Eye (tissue), 1 donor: ENCODE measurements at regions not wholly inside any gene's neighbourhood (a gene's known extent, or its start where the extent isn't known, plus 50 kb on each side); places are given as distances from the start of the nearest gene placed in this dataset.
"Not testable (repeated sequence)": the region's sequence is repeated elsewhere in the genome, so short reads cannot be mapped to it uniquely, and the experiment has no call there.

Source experiments
- DNase-seq: peaks from one replicate; pipeline ENCODE4 v3.0.0-alpha.2; 2015

DNA sequence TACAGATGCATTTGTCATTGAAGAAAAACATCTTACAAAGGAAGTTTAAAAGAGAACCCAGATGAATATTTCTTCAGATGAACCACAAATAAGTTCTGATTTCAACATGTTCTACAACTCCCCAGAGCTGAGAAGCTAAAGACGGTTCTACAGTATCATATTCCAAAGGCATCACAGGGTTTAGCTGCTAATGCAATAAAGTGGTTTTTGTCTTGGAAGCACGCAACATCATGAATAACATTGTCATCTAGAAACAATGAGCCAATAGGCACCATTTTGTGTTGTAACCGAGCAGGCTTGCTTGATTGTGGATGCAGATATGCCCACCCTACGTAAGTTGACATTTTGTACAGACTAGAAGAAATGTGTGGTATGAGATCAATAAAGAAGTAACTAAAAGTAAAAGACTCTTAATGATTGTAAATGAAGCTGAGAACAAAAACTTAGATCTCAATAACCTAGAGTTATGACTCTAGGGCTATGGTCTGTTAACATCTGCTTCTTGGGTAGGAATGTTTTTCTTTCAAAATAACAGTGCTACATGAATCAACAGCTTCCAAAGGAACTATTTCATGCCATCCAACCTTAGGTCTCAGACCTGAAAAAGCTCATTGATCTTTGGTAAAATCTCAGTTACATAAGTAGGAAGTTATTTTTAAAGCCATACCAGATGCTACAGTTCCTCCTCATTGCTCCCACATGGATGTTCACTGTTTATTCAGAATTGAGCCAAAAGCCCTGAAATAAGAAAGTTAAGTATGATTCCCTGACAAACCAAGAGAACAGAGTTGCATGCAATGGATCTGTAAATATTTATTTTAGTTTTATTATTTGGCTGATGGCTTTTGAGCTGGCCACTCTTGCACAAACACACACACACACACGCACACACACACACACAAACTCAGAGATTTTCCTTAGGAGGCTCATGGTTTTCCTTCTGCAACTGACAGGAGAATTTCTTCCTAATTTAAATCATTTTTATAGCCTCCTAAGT is 118.7 kb upstream of the SLCO6A1 start:
- DNase-seq = no peak

DNA sequence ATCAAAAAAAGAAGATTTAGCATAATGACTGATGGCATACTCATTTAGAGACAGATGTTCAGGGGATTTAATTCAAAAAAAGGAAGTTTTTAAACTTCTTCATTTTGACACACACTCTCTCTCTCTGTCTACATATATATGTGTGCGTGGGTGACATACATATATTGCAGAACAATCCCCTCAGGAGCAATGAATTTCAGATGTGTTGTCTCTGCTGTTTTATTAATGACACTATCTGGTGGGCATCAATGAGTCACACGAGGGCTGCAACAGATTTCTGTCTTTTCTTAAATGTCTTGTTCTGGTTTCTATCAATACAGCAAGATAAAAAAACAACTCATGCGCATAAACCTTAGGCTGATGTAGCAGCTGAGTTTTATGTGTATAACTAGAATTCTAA is 123.5 kb upstream of the SLCO6A1 start:
- peak; percentile 43 for DNase-seq

DNA sequence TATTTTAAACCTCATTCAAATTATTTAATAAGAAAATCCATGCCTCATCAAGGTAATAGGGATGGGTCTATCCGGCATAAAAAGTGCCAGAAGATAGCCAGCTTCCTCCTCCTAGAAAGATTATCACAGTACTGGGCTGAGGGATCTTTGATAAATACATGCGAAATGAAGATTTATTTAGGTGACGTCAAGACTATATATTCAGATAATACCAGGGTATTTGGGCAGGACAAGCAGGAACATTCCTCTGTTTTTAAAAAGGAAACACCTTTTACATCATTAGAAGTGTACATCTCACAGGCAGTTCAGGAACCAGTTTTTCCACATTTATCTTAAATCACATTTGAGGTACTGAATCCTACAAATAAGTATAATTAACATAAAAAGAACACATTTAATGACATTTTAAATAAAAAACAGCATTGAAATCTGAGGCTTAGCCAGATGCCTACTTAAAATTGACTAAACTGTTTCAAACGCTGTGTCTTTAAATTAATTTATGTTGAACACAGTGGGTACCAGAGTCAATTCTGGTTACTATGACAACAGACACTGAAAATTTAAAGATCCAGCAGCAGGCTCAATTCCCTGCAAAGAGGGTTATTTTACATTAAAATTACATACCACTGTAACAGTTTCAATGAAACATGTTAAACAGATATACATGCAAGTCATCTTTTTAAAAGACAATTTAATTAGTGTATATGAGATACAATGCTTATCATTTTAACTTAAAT is 124.7 kb upstream of the SLCO6A1 start:
- peak; percentile 18 for DNase-seq

DNA sequence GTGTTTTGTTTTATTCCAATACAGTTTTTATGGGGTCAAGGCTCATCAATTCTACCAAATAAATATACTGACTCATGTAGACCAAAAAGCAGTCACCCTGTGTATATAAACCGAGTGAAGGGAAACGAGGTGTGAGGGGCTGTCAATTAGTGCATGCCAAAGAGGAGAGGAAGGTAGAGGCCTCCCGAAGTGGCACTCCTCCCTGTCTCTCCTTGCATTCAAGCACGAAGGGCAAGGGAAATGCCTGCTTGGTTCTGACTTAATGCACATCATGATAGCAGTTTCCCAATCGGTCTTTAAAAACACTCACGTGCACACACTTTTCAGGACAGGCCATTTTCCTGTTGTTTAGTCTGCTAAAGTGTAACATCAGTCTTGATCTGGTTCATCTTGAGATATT is 125.6 kb upstream of the SLCO6A1 start:
- DNase-seq = peak; percentile 33

DNA sequence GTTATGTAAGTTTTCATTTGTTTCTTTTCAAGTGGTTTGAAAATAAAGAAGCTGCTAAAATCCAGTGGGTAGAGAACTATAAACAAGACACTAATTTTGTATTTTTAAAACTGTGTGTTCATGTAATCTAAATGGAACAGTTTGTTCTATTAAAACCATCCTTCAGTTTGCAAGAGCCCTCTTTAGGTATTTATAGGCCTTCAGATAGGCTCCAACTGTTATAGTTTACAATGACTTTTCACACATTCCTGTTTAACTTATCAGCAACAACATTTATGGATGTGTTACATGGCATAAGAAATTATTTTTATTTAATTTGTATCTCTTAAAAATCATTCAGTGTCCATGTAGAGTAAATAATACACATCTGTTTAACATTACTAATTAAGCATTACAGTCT is 126.7 kb upstream of the SLCO6A1 start:
- no peak for DNase-seq

DNA sequence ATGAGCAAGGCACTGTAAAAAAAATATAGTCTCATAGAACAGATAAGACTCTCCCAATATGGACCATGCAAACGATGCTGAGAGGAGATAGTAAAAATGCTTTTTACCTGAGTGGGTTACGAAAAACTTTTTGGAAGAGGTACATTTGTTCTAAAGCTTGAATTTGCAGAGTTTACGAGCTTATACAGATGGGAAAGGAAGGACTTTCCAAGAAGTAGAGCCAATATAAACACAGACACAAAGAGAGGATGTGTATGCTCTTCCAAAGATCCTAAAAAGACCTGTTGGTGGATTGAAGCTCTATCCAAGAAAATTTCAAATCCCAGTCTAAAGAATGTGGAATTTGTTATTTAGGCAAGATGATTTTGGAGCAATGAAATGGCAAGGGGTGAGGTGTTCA is 127.1 kb upstream of the SLCO6A1 start:
- no peak for DNase-seq

DNA sequence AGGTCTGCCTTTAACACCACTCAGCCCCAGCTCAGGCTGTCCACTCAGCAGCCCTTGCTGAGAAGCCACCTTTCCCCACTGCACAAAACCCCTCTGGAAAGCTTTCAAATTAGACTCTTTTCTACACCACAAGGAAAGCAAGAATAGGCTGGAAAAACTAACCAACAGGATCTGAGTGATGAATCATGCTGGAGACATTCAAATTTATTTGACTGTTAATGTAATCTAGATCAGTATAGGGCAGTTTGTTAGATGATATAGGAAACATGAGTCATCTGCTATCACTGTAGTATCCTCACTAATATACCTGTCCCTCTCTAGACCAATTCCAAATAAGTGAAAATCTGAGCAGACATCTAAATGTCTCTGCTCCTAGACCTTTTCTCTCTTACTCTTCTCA is 127.8 kb upstream of the PAM start:
- no peak for DNase-seq

DNA sequence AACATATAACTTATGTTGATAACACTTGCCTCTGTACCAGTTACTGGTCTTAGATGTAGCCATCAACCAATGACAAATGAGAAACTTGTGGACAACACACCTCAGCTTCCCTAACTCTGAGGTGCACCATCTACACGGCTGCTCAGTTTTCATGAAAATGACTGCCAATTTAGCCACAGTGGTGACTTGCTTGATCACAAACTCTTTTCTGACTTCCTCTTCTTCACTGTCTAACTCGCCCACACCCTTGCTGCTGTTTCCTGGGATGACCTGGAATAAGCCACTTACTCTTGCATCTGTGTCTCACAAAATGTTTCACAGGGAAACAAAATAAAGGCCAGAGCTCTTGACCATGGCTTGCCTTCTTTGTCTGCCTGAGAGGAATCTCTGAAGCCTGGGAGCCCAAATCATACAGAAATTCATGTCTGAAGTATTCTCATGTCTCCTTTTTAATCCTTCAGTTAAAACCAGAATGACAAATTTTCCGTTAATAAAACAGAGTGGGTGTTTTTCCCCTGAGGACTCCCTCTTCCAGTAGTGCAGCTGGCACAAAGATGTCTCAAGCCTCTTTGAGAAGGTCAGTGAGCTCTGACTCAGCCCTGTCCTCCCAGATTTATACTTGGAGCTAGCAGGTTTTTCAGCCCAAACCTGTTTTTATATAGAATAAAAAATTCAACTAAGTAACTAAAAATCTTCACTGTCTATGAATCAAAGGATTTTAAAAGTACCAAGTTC is 126.5 kb upstream of the PAM start:
- no peak for DNase-seq

DNA sequence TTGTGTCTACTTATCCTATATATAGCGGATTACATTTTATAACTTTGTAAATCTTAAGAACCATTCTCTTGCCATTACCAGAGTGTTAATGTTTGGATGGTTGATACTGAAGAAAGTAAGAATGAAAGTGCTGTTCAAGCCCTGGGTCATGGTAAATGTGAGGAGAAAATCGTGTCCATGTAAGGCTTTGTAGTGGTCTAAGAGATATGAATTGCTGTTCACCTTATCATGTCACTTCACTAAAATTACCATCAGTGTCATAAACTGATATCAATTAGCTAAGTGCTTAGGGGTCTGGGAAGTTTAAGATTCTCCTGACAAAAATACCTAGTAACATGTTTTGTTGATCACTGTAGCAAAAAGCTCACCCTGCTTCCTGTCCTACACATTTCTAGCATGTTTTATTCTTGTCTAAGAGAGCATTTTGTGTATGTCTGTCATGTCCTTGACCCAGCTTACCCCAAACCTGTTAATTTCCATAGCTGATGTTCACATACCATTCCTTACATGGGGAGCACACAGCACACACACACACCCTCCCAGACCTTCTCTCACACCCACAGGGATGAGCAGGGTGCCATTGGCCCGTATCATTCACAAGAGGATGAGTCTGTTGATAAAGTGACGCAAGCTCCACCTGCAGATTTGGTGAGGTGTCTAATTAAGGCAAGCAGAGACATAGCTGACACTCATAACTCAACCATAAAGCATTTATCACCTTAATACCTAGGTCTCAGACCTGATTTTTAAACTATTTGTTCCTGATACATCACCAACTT is 125.1 kb upstream of the PAM start:
- DNase-seq = no peak

DNA sequence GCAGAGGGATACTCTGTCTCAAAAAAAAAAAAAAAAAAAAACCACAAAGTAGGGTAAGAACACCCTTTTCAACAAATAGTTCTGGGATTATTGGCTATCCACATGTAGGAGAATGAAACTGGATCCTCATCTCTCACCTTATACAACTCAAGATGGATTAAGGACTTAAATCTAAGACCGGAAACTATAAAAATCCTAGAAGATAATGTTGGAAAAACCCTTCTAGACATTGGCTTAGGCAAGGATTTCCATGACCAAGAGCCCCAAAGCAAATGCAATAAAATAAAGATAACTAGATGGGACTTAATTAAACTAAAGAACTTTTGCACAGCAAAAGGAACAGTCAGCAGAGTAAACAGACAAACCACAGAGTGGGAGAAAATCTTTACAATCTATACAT is 119.7 kb upstream of the PAM start:
- DNase-seq = not testable (repeated sequence)

DNA sequence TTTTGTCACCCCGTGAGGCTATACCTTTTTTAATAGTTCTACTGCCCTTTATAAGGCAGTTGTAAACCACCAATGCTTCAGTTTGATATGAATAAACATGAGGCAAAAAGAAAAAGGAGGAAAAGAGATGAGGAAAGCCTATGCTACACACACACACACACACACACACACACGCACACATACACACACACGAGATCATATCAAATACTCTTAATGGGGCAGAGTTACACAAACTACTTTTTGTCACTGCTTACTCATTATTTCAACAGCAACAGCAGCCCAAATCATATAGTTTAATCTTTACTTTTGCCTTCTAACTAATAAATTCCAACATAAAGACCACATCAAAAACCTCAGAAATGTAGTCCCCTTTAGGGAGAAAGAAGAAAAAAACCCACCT is 116.8 kb upstream of the PAM start:
- no peak for DNase-seq

DNA sequence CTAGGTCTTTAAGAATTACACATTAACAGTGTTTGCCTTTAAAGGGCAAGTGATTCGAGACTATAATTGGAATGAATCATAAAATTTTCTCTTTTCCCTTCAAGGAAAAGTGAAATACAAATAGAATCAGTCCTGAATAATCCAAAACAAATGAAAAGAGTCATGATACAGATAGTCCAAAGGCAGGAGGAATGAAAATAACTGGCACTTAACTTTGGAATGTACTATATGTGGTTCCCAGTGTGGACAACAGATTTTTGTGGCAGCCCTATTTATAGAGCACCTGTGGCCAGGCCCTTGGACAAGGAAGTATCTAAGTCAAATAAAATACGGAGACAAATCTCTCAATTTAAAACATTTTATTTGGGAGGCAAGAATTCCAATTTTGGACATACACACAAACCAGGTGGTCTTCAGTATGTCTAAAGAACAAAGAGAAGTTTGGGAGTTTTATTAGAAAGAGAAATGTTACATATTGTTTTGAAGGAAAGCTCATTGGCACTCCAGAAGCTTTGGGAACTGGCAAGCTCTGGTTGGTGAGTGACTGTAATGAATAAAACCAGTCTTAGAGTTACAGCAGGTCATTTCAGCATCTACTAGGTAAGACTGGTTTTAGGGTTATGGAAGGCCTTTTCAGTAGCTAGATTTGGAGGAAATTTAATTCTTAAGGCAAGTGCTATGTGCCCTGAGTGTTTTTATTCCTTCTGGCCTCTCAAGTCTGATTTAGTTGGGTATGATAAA is 116.0 kb upstream of the PAM start:
- DNase-seq = no peak

DNA sequence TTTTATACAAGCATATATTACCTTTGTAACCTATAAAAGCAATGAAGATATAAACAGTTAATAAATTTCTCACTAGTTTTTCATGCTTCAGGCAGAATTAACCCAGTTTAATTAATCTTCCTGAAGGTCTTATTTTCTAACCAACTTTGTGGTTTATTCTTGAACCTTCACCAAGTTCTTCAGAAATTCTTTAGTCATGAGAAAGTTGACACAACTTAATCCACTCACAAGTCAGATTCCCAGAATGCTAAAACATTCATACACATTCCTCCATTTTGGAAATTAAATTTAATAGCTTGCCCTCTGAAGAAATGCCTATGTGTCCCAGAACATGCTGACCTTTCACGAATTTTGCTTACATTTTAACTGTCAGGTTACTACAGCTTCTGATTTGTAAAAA is 105.4 kb upstream of the PAM start:
- no peak for DNase-seq

DNA sequence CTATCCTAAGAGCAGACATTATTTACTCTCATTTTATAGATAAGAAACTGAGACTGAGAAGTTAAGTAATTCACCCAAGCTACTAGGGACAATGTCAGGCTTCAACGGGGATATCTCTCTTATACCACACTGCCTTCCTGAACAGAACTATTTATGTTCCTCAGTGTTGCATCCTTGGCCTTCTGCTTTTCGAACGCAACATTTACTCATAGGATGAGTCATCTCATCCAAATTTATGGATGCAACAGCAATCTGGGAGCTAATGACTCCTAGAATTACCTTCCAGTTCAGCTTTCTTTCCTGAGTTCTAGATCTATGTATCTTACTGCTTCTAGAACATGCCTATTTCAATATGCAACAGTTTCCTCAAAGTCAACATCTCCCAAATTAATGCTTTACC is 103.6 kb upstream of the PAM start:
- DNase-seq = no peak

DNA sequence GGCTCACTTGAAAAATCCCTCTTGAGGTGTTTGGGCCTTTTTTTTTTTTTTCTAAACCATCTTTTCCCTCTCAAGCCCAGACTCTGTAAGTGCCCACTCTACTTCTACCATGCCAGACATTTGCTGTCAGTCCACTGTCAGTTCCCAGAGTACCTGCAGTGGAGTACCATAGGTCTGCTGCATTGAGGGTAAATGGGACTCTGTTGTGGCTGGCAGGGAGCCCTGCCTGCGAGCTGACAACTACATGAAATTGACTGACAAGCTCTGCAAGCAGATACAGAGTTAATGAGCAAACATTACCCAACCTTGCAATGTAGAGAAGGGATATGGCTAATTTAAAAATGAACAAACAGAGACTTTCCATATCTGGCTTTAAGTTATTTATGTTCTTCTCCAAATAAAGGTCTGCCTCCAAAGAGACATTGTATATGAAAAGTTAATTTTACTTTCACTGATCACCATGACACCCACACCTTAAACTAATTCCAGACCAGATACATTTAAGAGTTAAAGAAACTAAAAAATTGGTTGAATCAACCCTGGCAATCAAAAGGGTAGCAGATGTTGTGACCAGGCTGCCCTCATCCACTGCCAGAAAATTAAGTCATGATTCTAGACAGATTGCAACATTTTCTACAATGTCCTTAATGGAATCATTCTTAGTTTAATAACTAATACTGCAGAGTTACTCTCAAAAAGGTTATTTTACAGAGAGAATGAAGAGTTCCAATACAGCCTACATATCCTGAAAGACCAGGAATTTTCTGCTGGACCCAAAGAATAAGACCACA is 100.4 kb upstream of the PAM start:
- DNase-seq = no peak

DNA sequence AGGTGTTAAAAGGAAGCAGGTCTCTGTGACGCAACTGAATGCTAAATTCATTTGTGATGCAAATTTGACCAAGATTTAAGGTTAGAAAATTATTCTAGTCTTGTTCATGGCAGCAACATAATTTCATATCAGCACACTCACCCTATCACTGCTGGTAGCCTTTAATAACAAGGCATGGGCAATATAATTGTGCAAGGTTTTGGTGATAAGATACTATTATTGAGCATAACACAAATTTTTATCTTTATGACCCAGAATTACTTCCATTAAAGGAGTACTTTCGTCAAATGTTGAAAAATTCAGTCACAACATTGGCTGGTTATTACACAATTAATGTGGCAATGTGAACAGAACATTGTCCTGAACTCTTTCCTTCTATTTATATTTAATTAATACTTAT is 96.0 kb upstream of the PAM start:
- no peak for DNase-seq

DNA sequence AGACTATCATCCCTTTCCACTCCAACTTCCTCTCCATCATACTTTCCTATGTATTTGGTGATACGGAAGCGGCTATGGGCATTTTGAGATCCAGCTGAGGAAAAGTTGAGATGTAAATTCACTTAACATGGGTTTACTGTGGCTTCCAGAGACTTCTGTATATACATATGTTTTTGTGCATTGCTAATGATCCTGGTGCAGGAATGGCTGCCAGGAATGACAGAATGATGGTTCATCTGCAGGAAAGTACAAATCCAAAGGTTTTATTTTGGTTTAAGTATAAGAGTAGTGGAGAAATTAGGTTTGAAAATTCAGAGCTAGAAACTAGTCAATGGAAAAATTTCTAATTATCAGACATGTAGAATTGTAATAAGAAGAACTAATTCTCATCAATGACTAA is 95.0 kb upstream of the PAM start:
- DNase-seq = no peak

DNA sequence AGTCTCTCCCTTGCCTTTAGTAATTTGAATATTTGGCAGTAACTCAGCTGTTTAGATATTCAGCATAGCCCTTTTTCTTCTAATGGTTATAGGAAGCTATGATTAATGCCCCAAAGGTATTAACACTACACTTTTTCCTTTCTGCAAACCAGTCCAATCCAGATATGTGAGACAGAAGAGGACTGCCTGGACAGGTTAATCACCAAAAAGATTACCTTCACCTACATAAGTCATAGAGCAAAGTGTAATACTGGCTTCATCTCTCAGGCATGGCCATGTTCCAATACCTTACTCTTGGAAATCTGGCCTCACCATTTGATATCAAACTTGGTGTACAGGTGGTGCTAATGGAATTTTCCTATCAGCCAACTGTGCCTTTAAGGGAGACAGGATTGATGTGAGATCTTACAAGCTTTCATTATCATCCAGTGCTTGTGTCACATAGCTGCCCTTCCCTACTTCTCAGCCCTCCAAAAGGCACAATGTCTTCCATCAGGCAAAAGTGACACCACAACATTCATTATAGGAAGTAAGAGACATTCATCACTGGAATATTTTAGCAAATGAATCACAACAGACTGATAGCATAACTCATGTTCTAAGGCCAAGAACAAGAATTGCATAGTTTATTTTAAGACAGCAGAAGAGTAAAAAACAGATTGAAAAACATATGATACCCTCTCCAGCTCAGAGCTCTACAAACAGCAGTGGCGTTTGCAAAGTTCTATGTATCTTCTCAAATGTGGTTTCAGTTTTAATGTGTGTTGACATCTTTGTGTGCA is 91.2 kb upstream of the PAM start:
- DNase-seq = peak; percentile 19

DNA sequence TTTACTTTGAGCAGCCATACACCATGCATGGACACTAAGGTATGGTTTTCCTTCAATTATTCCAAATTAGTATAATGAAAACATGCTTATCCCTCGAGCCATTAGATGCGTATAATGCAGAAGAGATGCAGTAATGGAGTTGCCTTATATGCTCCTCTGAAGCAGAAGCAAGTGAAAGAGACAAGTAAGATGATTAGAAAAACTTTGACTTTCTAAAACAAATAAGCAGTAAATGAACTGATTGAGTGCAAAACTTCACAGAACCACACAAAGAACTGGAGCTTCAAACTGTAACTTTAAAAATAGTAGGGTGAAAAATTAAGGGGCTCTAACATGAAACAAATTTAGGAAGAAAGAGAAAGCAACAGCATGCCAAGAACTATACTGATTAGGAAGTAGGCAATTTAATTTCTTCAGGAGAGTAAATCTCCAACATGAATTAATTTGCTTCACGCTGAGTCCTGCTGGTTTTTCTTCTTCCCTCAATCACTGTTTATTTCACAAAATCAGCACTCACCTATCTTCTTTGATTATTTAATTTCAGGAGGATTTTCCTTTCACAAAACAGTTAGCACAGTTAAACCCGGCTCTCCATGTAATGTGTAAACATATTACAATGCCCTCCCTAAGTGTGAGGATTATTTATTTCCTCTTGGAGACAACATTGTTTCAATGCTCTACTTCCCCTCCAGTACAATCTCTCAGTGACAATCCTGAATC is 90.3 kb upstream of the PAM start:
- peak; percentile 71 for DNase-seq
